ENCODE measurements at regions not wholly inside any gene's neighbourhood (a gene's known extent, or its start where the extent isn't known, plus 50 kb on each side); places are given as distances from the start of the nearest gene placed in this dataset.
"Not testable (repeated sequence)": the region's sequence is repeated elsewhere in the genome, so short reads cannot be mapped to it uniquely, and the experiment has no call there.

- no peak for DNase-seq
These were observed 57.1 kb upstream of the EOMES start for GRCh38 chr3:27779176-27779575.

- DNase-seq, result no peak
These were observed 67.3 kb upstream of the EOMES start for GRCh38 chr3:27789420-27789819.

- no peak for DNase-seq
These were observed 69.8 kb upstream of the EOMES start for GRCh38 chr3:27791956-27792355.

- DNase-seq, result no peak
These were observed 70.7 kb upstream of the EOMES start for GRCh38 chr3:27792869-27793268.

GRCh38 chr3:27794211-27794610 lies 72.1 kb upstream of the EOMES start:
- no peak for DNase-seq

- no peak for DNase-seq
These were observed 74.3 kb upstream of the EOMES start for GRCh38 chr3:27796365-27796875.

- DNase-seq, result no peak
These were observed 75.7 kb upstream of the EOMES start for GRCh38 chr3:27797773-27798172.

GRCh38 chr3:27800261-27800660 lies 78.1 kb upstream of the EOMES start:
- peak in 1 of 2 experiments; percentile 24 for DNase-seq

- DNase-seq, result no peak
These were observed 80.3 kb upstream of the EOMES start for GRCh38 chr3:27802425-27802824.

- DNase-seq, result no peak
These were observed 80.7 kb upstream of the EOMES start for GRCh38 chr3:27802849-27803248.

- DNase-seq, result no peak
These were observed 83.2 kb upstream of the EOMES start for GRCh38 chr3:27805282-27805681.

GRCh38 chr3:27813255-27813654 lies 91.1 kb upstream of the EOMES start:
- no peak for DNase-seq

GRCh38 chr3:27821609-27822008 lies 99.5 kb upstream of the EOMES start:
- DNase-seq, result not testable (repeated sequence)

- no peak for DNase-seq
These were observed 102.4 kb upstream of the EOMES start for GRCh38 chr3:27824312-27825200.

- DNase-seq, result no peak
These were observed 104.3 kb upstream of the EOMES start for GRCh38 chr3:27826448-27826847.

- DNase-seq, result no peak
These were observed 104.9 kb upstream of the EOMES start for GRCh38 chr3:27827041-27827440.

- no peak for DNase-seq
These were observed 118.9 kb upstream of the EOMES start for GRCh38 chr3:27840807-27841594.

- DNase-seq, result no peak
These were observed 122.0 kb upstream of the EOMES start for GRCh38 chr3:27844052-27844675.

GRCh38 chr3:27847697-27848096 lies 125.6 kb upstream of the EOMES start:
- DNase-seq, result no peak

GRCh38 chr3:27848826-27849225 lies 126.7 kb upstream of the EOMES start:
- DNase-seq, result no peak

- DNase-seq, result no peak
These were observed 137.7 kb upstream of the EOMES start for GRCh38 chr3:27859821-27860220.

- DNase-seq, result no peak
These were observed 139.2 kb upstream of the EOMES start for GRCh38 chr3:27861046-27862036.

Data from activated T-cell treated with anti-CD3 and anti-CD28 coated beads, Interleukin-2, amount 50 U/mL, for 48 hours (primary cell).